GM12878 (cell line): ENCODE measurements at regions not wholly inside any gene's neighbourhood (a gene's known extent, or its start where the extent isn't known, plus 50 kb on each side); places are given as distances from the start of the nearest gene placed in this dataset.
A peak's percentile ranks its signal among the peaks of the same experiment; 100 is the strongest.

Experiments
- ATAC-seq: fragments of 200-7000 bp; cut with Tn5 transposase; 3 replicates; pipeline ENCODE4 v1.9.1; 2020; ENCODE audit warnings: mild to moderate bottlenecking, moderate library complexity
- BruUV-seq: library from RNA; stranded (reverse); fragments of 400-500 nt; replicated peaks from 2 replicates; lab custom pipeline; 2021; lab: Mats Ljungman, UMichigan
- CTCF ChIA-PET: fragments of 300-600 bp; sonication (Branson Sonifier 250); formaldehyde crosslinking; extraction: SDS; loops from one replicate; lab custom pipeline; 2021; ENCODE audit warnings: inconsistent platforms; lab: Yijun Ruan, JAX
- POLR2A ChIA-PET: fragments of 350-600 bp; formaldehyde crosslinking; extraction: SDS; loops from one replicate; lab custom pipeline; 2021; ENCODE audit warnings: inconsistent platforms; lab: Charles Lee
- RAD21 ChIA-PET: fragments of 300-600 bp; sonication (Branson Sonifier 250); formaldehyde crosslinking; loops from one replicate; lab custom pipeline; 2023; ENCODE audit warnings: antibody characterized with exemption; ENCODE audit not compliant: unreplicated experiment; lab: Charles Lee
- SMC1A ChIA-PET: fragments of 300-600 bp; sonication (Branson Sonifier 250); formaldehyde crosslinking; loops from one replicate; lab custom pipeline; 2023; ENCODE audit not compliant: unreplicated experiment, uncharacterized antibody; lab: Charles Lee
- DNase-seq: peaks from one replicate; pipeline ENCODE4 v3.0.0-alpha.2; 2011; ENCODE audit warnings: low read depth, low spot score
- FAIRE-seq: peaks from 3 replicates; lab custom pipeline; 2011; peaks lifted over from hg19 to GRCh38; lab: Jason Lieb, UNC
- H2AFZ ChIP-seq: 2 replicates; pipeline ENCODE4 v1.6.0; 2011; ENCODE audit warnings: low read depth, low read length, control low read depth; ENCODE audit not compliant: control insufficient read depth
- H3K27ac ChIP-seq: 2 replicates; pipeline ENCODE4 v1.5.1; 2011; ENCODE audit warnings: control low read depth; ENCODE audit not compliant: control insufficient read depth, insufficient read depth
- H3K27me3 ChIP-seq, 2 experiments: replicated peaks in 1 of 2; 2 replicates each; pipeline versions ENCODE4 v1.6.0 to v1.6.1; 2011; ENCODE audit warnings: low read length in 1 of 2; ENCODE audit not compliant: control insufficient read depth in 2 of 2, insufficient read depth in 2 of 2
- H3K36me3 ChIP-seq, 2 experiments: 2 replicates each; pipeline ENCODE4 v1.5.1; 2011; ENCODE audit warnings: low read length in 1 of 2; ENCODE audit not compliant: control insufficient read depth in 2 of 2, insufficient read depth in 2 of 2
- H3K4me1 ChIP-seq: 2 replicates; pipeline ENCODE4 v1.6.1; 2011; ENCODE audit warnings: mild to moderate bottlenecking, low read length, moderate library complexity, mixed read lengths; ENCODE audit not compliant: control insufficient read depth, insufficient read depth
- H3K4me2 ChIP-seq: 2 replicates; pipeline ENCODE4 v1.6.0; 2011; ENCODE audit warnings: control low read depth; ENCODE audit not compliant: control insufficient read depth, insufficient read depth
- H3K4me3 ChIP-seq: fragments of 200-600 bp; sonication (generic); 2 replicates; pipeline ENCODE4 v1.5.1; 2016
- H3K79me2 ChIP-seq: 2 replicates; pipeline ENCODE4 v1.6.0; 2011; ENCODE audit warnings: low read length; ENCODE audit not compliant: control insufficient read depth, insufficient read depth
- H3K9ac ChIP-seq: 2 replicates; pipeline ENCODE4 v1.8.0; 2011; ENCODE audit warnings: low read length, control low read depth, mixed read lengths; ENCODE audit not compliant: control insufficient read depth, insufficient read depth
- H3K9me3 ChIP-seq: replicated peaks from 3 replicates; pipeline ENCODE4 v1.5.1; 2011; ENCODE audit warnings: mild to moderate bottlenecking, low read length; ENCODE audit not compliant: control insufficient read depth, insufficient read depth
- H4K20me1 ChIP-seq: 2 replicates; pipeline ENCODE4 v1.6.0; 2011; ENCODE audit not compliant: control insufficient read depth, insufficient read depth
- CREB1 ChIP-seq: IDR thresholded peaks from 2 replicates; pipeline ENCODE4 v1.6.1; 2012; ENCODE audit warnings: low read depth, mild to moderate bottlenecking, inconsistent platforms
- EP300 ChIP-seq, 2 experiments: fragments of 150-350 bp in 1 of 2; IDR thresholded peaks; 2 replicates each; pipeline ENCODE4 v1.6.1; 2011 to 2012; ENCODE audit warnings: low read depth in 2 of 2, low read length in 2 of 2, borderline replicate concordance in 1 of 2, improper control_type of control experiment in 1 of 2, inconsistent platforms in 1 of 2; ENCODE audit not compliant: control insufficient read depth in 1 of 2
- FOXK2 ChIP-seq: fragments of 450-650 bp; IDR thresholded peaks from 2 replicates; pipeline ENCODE4 v1.6.1; 2017; ENCODE audit warnings: mild to moderate bottlenecking, moderate library complexity
- IRF3 ChIP-seq: fragments of 450-650 bp; IDR thresholded peaks from 2 replicates; pipeline ENCODE4 v1.6.1; 2014; ENCODE audit warnings: mild to moderate bottlenecking
- MEF2A ChIP-seq: IDR thresholded peaks from 2 replicates; pipeline ENCODE4 v1.6.1; 2011; ENCODE audit warnings: low read depth, mild to moderate bottlenecking, low read length, moderate library complexity; ENCODE audit not compliant: insufficient read depth
- PML ChIP-seq: IDR thresholded peaks from 2 replicates; pipeline ENCODE4 v1.6.1; 2012; ENCODE audit warnings: low read length, inconsistent platforms
- USF1 ChIP-seq: IDR thresholded peaks from 2 replicates; pipeline ENCODE4 v1.6.1; 2011; ENCODE audit warnings: borderline replicate concordance, low read depth, mild to moderate bottlenecking, moderate library complexity, mixed read lengths, low read length; ENCODE audit not compliant: insufficient read depth; ENCODE audit errors: extremely low read length
- ZBTB33 ChIP-seq: fragments of 450-650 bp; IDR thresholded peaks from 2 replicates; pipeline ENCODE4 v1.6.1; 2017; ENCODE audit warnings: mild to moderate bottlenecking
- ZNF592 ChIP-seq: fragments of 450-650 bp; IDR thresholded peaks from 2 replicates; pipeline ENCODE4 v1.6.1; 2017; ENCODE audit warnings: mild to moderate bottlenecking, moderate library complexity
- WGBS: methylation state at CpG from one replicate; pipeline ENCODE4 v1.1.6; 2016; ENCODE audit warnings: low lambda C conversion rate; ENCODE audit not compliant: insufficient replicate concordance, insufficient coverage; ENCODE audit errors: missing lambda C conversion rate; 5-methylcytosine and 5-hydroxymethylcytosine counted together
- in situ Hi-C: fragments of 300-500 bp; cut with MboI; formaldehyde crosslinking; loops from 9 replicates; pipeline ENCODE4 v1.14.3; 2018; ENCODE audit warnings: mixed read lengths
- intact Hi-C: fragments of 100-400 bp; cut with micrococcal nuclease; formaldehyde crosslinking; loops from one replicate; pipeline ENCODE4 v1.14.2; 2022; ENCODE audit not compliant: unreplicated experiment

GRCh38 chr2:196263181-196263747 is 91.9 kb upstream of the STK17B start:
- Histone ChIP-seq H2AFZ (peak overlapping the region; percentile 70), H4K20me1 (no peaks in the 10 kb centered on the region), H3K4me1 (peaks cover 9% of the 10 kb centered on the region), H3K9ac (peak overlapping the region; percentile 49), H3K9me3 (no peaks in the 10 kb centered on the region), H3K79me2 (no peaks in the 10 kb centered on the region), H3K4me2 (peak overlapping the region; percentile 67), H3K27ac (peak overlapping the region; percentile 75), H3K27me3 (no peaks in the 10 kb centered on the region), H3K36me3 (peaks cover 0 to 9% of the 10 kb centered on the region in 2 experiments; a peak in 2 of 4 replicates), H3K4me3 (0 out of 2 replicates have a peak overlapping the region, but pooled peaks have one; percentile 7)
- ChIA-PET POLR2A (interaction anchor here (1.0 to 2.3 kb wide), 3 partner anchors 22 to 99 kb away, joined by 3 to 10 read pairs (median 9); no protein-coding TSS in a partner anchor), RAD21 (interaction anchor here (0.5 to 3.3 kb wide), 11 partner anchors 11 to 142 kb away, joined by 3 to 19 read pairs (median 5); no protein-coding TSS in a partner anchor), SMC1A (interaction anchor here (0.6 to 5.9 kb wide), 13 partner anchors 8 to 184 kb away, joined by 3 to 56 read pairs (median 9); no protein-coding TSS in a partner anchor), CTCF (interaction anchor here (0.6 to 4.3 kb wide), 6 partner anchors 8 to 139 kb away, joined by 3 to 16 read pairs (median 4); no protein-coding TSS in a partner anchor)
- 2% methylated on average over 8 of the region's 8 CpGs for WGBS
- BruUV-seq, result TSS peak; percentile 69
- in situ Hi-C loops (loop anchor here (25.0 kb wide), 1 partner anchor 101 kb away; the partner anchor contains the start of gene STK17B), intact Hi-C loops (loop anchor here (1.0 to 2.0 kb wide), 3 partner anchors 20 to 114 kb away; no protein-coding TSS in a partner anchor)
- ATAC-seq (peak; percentile 94), DNase-seq (peak; percentile 88), FAIRE-seq (peak; percentile 57)
- TF ChIP-seq PML, result peak; percentile 42; the same call in 1 of the 2 replicates
- TF ChIP-seq EP300 (IDR thresholded peaks at IDR 0.05; ENCODE audit: borderline replicate concordance in 1 of 2, control insufficient read depth in 1 of 2, low read depth in 2 of 2, low read length in 2 of 2), result peak; percentile 20 to 52; a peak in 2 of 4 replicates
- TF ChIP-seq USF1, result no peak
- no peak for TF ChIP-seq ZBTB33
- TF ChIP-seq IRF3, result no peak
- TF ChIP-seq CREB1, result no peak; the same call in 1 of the 2 replicates
- no peak for TF ChIP-seq FOXK2
- no peak for TF ChIP-seq ZNF592
- no peak for TF ChIP-seq MEF2A
